ENCODE measurements at regions not wholly inside any gene's neighbourhood (a gene's known extent, or its start where the extent isn't known, plus 50 kb on each side); places are given as distances from the start of the nearest gene placed in this dataset.

DNA sequence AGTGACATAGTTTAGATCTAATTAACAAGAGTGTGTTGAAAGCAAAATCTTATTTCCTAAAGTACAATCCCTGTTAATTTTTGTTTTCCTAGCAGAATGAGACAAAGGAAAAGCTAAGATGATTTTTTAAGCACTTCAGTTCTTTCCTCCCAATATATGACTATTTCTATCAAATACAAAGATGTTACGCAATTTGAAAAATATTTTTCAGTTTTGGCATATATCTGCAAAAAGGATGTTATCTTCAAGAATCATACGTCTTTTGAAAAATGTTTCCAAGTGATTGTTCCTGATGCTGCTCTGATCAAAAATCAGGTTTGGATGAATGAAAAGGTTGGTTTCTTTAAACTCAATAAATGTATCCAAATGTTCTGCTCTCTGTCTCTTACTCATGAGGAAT, 486.7 kb upstream of the CPEB2 start:
- Histone ChIP-seq H3K4me1 (ENCODE audit: control insufficient read depth, insufficient read depth, low read length, poor library complexity, severe bottlenecking) (no peaks in the 10 kb centered on the region), H3K27me3 (replicated peaks; ENCODE audit: control insufficient read depth, insufficient read depth, low read length, poor library complexity, severe bottlenecking) (no peaks in the 10 kb centered on the region), H3K36me3 (ENCODE audit: control insufficient read depth, insufficient read depth, low read length) (no peaks in the 10 kb centered on the region), H3K27ac (ENCODE audit: insufficient read depth, low read length, poor library complexity, severe bottlenecking) (no peak overlapping the region), H3K4me3 (ENCODE audit: insufficient read depth, low read depth, low read length, poor library complexity, severe bottlenecking) (no peak overlapping the region), H3K9me3 (ENCODE audit: control insufficient read depth, low read length) (no peaks in the 10 kb centered on the region)
- no peak for DNase-seq

DNA sequence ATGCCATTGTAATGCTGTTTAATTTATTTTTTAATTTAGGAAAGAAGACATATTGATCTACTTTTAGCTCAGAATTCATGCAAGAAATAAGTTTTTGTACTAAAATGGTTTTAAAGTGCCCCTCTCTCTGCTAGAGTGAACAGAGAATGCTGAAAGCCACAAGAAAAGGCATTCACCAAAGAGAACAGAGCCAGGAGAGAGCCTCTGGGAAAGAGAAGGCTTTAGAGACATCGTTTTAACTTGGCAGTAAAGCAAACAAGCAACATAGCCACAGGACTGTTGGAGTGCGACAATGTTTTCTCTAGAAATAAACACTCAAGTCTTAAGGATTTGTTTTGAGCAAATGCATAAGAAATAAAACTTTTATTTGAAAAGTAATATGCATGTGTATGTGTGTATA, 484.1 kb upstream of the CPEB2 start:
- H3K27ac ChIP-seq (ENCODE audit: insufficient read depth, low read length, poor library complexity, severe bottlenecking), result no peak overlapping the region
- H3K27me3 ChIP-seq (replicated peaks; ENCODE audit: control insufficient read depth, insufficient read depth, low read length, poor library complexity, severe bottlenecking), result no peaks in the 10 kb centered on the region
- no peak overlapping the region for H3K4me3 ChIP-seq (ENCODE audit: insufficient read depth, low read depth, low read length, poor library complexity, severe bottlenecking)
- DNase-seq, result no peak
- no peaks in the 10 kb centered on the region for H3K4me1 ChIP-seq (ENCODE audit: control insufficient read depth, insufficient read depth, low read length, poor library complexity, severe bottlenecking)
- H3K36me3 ChIP-seq (ENCODE audit: control insufficient read depth, insufficient read depth, low read length), result no peaks in the 10 kb centered on the region
- no peaks in the 10 kb centered on the region for H3K9me3 ChIP-seq (ENCODE audit: control insufficient read depth, low read length)

DNA sequence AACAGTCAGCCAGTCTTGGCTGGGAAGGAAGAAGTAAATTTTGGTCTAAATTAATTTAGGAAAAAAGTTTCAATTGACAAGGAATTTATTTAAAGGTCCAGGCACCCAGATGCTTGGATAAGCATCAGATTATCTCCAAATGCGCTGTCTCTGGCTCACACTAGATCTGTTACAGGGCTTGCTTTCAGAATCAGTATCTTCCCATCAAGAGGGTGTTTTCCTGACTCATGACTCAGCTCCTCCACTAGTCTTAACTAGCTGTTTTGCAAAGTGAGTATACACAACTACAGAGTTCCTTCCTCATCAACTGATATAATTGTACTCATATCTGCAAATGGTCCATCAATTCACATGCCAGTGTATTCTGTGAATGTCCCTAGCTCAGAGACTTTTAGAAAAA, 482.1 kb upstream of the CPEB2 start:
- no peak for DNase-seq
- no peaks in the 10 kb centered on the region for H3K27me3 ChIP-seq (replicated peaks; ENCODE audit: control insufficient read depth, insufficient read depth, low read length, poor library complexity, severe bottlenecking)
- H3K9me3 ChIP-seq (ENCODE audit: control insufficient read depth, low read length), result no peaks in the 10 kb centered on the region
- H3K36me3 ChIP-seq (ENCODE audit: control insufficient read depth, insufficient read depth, low read length), result no peaks in the 10 kb centered on the region
- no peaks in the 10 kb centered on the region for H3K4me1 ChIP-seq (ENCODE audit: control insufficient read depth, insufficient read depth, low read length, poor library complexity, severe bottlenecking)
- H3K4me3 ChIP-seq (ENCODE audit: insufficient read depth, low read depth, low read length, poor library complexity, severe bottlenecking), result no peak overlapping the region
- no peak overlapping the region for H3K27ac ChIP-seq (ENCODE audit: insufficient read depth, low read length, poor library complexity, severe bottlenecking)

DNA sequence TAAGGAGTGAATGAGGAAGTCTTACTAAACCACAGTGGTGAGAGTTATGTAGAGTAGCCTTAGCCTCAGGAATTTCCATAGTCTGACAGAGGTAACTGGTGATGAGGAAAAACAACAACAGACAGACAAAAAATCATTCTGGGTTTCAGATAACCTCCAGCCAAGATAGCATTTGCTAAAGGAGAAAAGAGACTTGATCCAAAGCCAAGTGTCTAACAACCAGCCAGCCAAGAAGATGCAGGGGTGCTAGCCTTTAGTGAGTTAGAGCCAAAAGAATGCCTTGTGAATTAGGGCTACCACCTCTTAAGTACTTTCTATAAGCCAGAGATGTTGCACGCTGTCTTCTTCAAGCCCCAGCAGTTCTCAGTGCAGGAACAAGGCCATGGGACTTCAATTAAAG, 478.0 kb upstream of the CPEB2 start:
- DNase-seq, result no peak
- H3K27me3 ChIP-seq (replicated peaks; ENCODE audit: control insufficient read depth, insufficient read depth, low read length, poor library complexity, severe bottlenecking), result no peaks in the 10 kb centered on the region
- no peaks in the 10 kb centered on the region for H3K36me3 ChIP-seq (ENCODE audit: control insufficient read depth, insufficient read depth, low read length)

DNA sequence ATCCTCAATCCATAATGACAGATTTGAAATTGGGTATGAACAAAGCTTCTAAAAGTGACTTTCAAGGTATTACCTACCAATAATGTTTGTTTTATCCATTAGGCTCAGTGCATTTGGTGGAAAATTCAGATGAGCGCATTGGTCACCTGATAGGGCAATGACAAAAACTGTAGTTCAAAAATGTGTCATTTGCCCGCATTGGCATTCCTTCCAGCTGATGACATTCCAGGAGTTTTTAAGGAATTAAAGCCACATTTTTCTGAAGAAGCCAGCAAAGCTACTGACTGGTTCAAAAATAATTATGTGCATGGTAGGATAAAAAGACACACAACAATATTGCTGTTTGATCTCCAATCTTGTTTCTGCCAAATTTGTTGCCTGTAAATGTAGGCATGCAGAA, 473.4 kb upstream of the CPEB2 start:
- H3K36me3 ChIP-seq (ENCODE audit: control insufficient read depth, insufficient read depth, low read length), result no peaks in the 10 kb centered on the region
- no peaks in the 10 kb centered on the region for H3K9me3 ChIP-seq (ENCODE audit: control insufficient read depth, low read length)
- no peaks in the 10 kb centered on the region for H3K4me1 ChIP-seq (ENCODE audit: control insufficient read depth, insufficient read depth, low read length, poor library complexity, severe bottlenecking)
- no peak overlapping the region for H3K27ac ChIP-seq (ENCODE audit: insufficient read depth, low read length, poor library complexity, severe bottlenecking)
- DNase-seq, result no peak
- no peaks in the 10 kb centered on the region for H3K27me3 ChIP-seq (replicated peaks; ENCODE audit: control insufficient read depth, insufficient read depth, low read length, poor library complexity, severe bottlenecking)
- no peak overlapping the region for H3K4me3 ChIP-seq (ENCODE audit: insufficient read depth, low read depth, low read length, poor library complexity, severe bottlenecking)

More for the DNA sequence above, 478.0 kb upstream of the CPEB2 start:
- no peak overlapping the region for H3K4me3 ChIP-seq (ENCODE audit: insufficient read depth, low read depth, low read length, poor library complexity, severe bottlenecking)
- H3K4me1 ChIP-seq (ENCODE audit: control insufficient read depth, insufficient read depth, low read length, poor library complexity, severe bottlenecking), result no peaks in the 10 kb centered on the region
- no peak overlapping the region for H3K27ac ChIP-seq (ENCODE audit: insufficient read depth, low read length, poor library complexity, severe bottlenecking)
- H3K9me3 ChIP-seq (ENCODE audit: control insufficient read depth, low read length), result no peaks in the 10 kb centered on the region

DNA sequence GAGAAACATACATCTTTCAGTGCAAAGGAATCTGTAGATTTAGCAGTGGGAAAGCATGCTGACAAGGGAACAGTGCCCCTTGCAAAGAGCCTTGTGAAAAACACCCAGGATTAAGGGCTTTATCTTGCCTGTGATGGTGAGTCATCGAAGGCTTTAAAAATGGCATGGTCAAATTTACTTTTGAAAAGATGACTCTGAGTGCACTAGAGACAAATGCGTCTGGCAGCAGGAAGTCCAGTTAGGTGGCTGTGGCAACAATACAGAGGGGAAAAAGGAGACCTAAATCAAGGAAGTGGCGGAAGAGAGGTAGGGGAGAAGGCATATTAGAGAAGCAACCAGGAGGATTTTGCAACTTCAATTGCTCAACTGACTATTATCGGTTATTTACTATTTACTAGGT, 472.6 kb upstream of the CPEB2 start:
- Histone ChIP-seq H3K4me3 (ENCODE audit: insufficient read depth, low read depth, low read length, poor library complexity, severe bottlenecking) (no peak overlapping the region), H3K27ac (ENCODE audit: insufficient read depth, low read length, poor library complexity, severe bottlenecking) (no peak overlapping the region), H3K9me3 (ENCODE audit: control insufficient read depth, low read length) (no peaks in the 10 kb centered on the region), H3K27me3 (replicated peaks; ENCODE audit: control insufficient read depth, insufficient read depth, low read length, poor library complexity, severe bottlenecking) (no peaks in the 10 kb centered on the region), H3K4me1 (ENCODE audit: control insufficient read depth, insufficient read depth, low read length, poor library complexity, severe bottlenecking) (no peaks in the 10 kb centered on the region), H3K36me3 (ENCODE audit: control insufficient read depth, insufficient read depth, low read length) (no peaks in the 10 kb centered on the region)
- DNase-seq, result no peak

DNA sequence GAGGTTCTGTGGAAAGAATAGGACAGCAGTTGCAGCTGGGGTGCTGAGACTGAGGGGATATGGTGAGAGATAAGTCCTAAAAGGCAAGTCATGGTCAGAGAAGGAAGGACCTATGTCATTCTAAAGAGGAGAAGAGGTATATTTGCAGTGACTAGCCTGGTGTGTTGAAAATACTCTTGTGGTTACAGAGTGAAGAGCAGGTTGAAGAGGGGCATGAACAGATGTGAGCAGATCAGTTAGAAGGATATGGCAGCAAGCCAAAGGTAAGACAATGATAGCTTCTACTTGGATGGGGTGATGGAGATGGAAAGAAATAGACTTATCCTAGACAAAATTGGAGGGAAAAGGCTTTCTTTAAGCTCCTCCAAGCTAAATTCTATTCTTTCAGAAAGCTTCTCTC, 469.8 kb upstream of the CPEB2 start:
- H3K4me1 ChIP-seq (ENCODE audit: control insufficient read depth, insufficient read depth, low read length, poor library complexity, severe bottlenecking), result no peaks in the 10 kb centered on the region
- H3K36me3 ChIP-seq (ENCODE audit: control insufficient read depth, insufficient read depth, low read length), result no peaks in the 10 kb centered on the region
- no peaks in the 10 kb centered on the region for H3K27me3 ChIP-seq (replicated peaks; ENCODE audit: control insufficient read depth, insufficient read depth, low read length, poor library complexity, severe bottlenecking)
- H3K27ac ChIP-seq (ENCODE audit: insufficient read depth, low read length, poor library complexity, severe bottlenecking), result no peak overlapping the region
- H3K4me3 ChIP-seq (ENCODE audit: insufficient read depth, low read depth, low read length, poor library complexity, severe bottlenecking), result no peak overlapping the region
- DNase-seq, result no peak
- no peaks in the 10 kb centered on the region for H3K9me3 ChIP-seq (ENCODE audit: control insufficient read depth, low read length)

DNA sequence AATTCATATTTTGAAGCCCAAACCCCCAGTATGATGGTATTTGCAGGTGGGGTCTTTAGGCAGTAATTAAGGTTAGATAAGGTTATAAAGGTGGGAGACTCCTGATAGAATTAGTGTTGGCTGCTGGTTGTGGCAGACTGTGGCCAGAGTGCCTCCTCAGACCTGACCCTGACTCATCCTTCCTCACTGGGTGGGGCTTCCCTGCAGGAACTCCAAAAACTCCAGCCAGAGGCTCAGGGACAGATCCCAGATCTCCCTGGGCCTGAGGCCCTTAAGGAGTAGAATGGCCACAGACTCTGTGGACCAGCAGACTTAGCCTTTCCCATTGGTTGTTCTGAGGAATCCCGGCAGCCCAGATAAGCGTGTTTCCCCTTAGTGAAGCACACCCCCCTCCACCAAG, 463.0 kb upstream of the CPEB2 start:
- H3K9me3 ChIP-seq (ENCODE audit: control insufficient read depth, low read length), result no peaks in the 10 kb centered on the region
- DNase-seq, result no peak

DNA sequence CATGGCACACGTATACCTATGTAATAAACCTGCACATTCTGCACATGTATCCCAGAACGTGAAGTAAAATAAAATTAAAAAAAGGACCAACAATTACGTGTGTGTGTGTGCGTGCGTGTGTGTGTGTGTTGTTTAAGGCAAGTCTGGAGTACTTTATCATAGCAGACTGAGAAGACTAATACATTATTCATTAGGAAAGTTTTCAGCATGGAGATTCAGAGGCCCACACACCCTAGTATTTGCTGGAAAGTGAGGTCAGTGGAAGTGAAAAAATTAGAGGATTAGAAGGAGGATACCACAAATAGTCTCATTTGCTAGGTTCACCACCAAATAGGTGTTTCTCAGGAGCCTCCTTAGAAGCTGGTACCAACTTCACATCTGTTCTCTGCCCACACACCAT, 457.1 kb upstream of the CPEB2 start:
- Histone ChIP-seq H3K27me3 (replicated peaks; ENCODE audit: control insufficient read depth, insufficient read depth, low read length, poor library complexity, severe bottlenecking) (no peaks in the 10 kb centered on the region), H3K4me1 (ENCODE audit: control insufficient read depth, insufficient read depth, low read length, poor library complexity, severe bottlenecking) (no peaks in the 10 kb centered on the region), H3K9me3 (ENCODE audit: control insufficient read depth, low read length) (no peaks in the 10 kb centered on the region), H3K36me3 (ENCODE audit: control insufficient read depth, insufficient read depth, low read length) (no peaks in the 10 kb centered on the region), H3K4me3 (ENCODE audit: insufficient read depth, low read depth, low read length, poor library complexity, severe bottlenecking) (no peak overlapping the region), H3K27ac (ENCODE audit: insufficient read depth, low read length, poor library complexity, severe bottlenecking) (no peak overlapping the region)
- no peak for DNase-seq

More for the DNA sequence above, 463.0 kb upstream of the CPEB2 start:
- no peak overlapping the region for H3K27ac ChIP-seq (ENCODE audit: insufficient read depth, low read length, poor library complexity, severe bottlenecking)
- no peaks in the 10 kb centered on the region for H3K27me3 ChIP-seq (replicated peaks; ENCODE audit: control insufficient read depth, insufficient read depth, low read length, poor library complexity, severe bottlenecking)
- no peak overlapping the region for H3K4me3 ChIP-seq (ENCODE audit: insufficient read depth, low read depth, low read length, poor library complexity, severe bottlenecking)
- no peaks in the 10 kb centered on the region for H3K36me3 ChIP-seq (ENCODE audit: control insufficient read depth, insufficient read depth, low read length)
- H3K4me1 ChIP-seq (ENCODE audit: control insufficient read depth, insufficient read depth, low read length, poor library complexity, severe bottlenecking), result no peaks in the 10 kb centered on the region

DNA sequence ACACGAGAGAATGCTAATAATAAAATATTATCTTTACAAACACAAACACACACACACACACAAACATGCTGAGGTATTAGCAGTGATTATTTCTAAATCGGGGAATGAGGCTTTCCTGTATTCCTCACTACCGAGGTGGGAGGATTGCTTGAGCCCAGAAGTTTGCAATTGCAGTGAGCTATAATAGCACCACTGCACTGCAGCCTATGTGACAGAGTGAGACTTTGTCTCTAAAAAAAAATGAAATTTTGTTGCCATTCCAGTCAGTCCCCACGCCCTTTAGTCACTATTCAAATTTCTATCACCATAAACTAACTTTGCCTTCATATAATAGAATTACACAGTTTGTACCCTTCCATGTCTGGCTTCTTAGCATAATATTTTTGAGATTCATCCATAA, 456.5 kb upstream of the CPEB2 start:
- H3K4me3 ChIP-seq (ENCODE audit: insufficient read depth, low read depth, low read length, poor library complexity, severe bottlenecking), result no peak overlapping the region
- H3K9me3 ChIP-seq (ENCODE audit: control insufficient read depth, low read length), result no peaks in the 10 kb centered on the region
- no peaks in the 10 kb centered on the region for H3K4me1 ChIP-seq (ENCODE audit: control insufficient read depth, insufficient read depth, low read length, poor library complexity, severe bottlenecking)
- H3K36me3 ChIP-seq (ENCODE audit: control insufficient read depth, insufficient read depth, low read length), result no peaks in the 10 kb centered on the region
- no peak overlapping the region for H3K27ac ChIP-seq (ENCODE audit: insufficient read depth, low read length, poor library complexity, severe bottlenecking)
- no peak for DNase-seq
- no peaks in the 10 kb centered on the region for H3K27me3 ChIP-seq (replicated peaks; ENCODE audit: control insufficient read depth, insufficient read depth, low read length, poor library complexity, severe bottlenecking)

DNA sequence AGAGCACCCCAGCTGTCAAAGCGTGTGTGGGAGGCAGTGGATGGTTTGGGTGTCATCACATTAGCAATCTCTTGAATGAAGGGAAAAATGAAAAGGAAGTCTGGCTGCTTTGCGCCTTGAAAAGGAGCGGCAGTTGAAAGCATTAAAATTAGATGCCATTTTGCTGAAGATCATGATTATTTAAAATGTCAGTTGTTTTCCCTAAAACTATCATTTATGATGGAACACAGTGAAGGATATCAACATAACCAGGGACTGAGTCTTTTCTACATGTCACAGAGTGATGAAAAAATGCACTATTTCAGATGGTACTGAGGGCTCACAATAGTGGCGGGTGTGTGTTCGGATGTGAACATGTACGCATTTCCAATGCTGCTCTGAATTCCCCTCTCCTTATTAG, 450.2 kb upstream of the CPEB2 start:
- no peaks in the 10 kb centered on the region for H3K9me3 ChIP-seq (ENCODE audit: control insufficient read depth, low read length)
- no peaks in the 10 kb centered on the region for H3K4me1 ChIP-seq (ENCODE audit: control insufficient read depth, insufficient read depth, low read length, poor library complexity, severe bottlenecking)
- no peaks in the 10 kb centered on the region for H3K27me3 ChIP-seq (replicated peaks; ENCODE audit: control insufficient read depth, insufficient read depth, low read length, poor library complexity, severe bottlenecking)
- H3K27ac ChIP-seq (ENCODE audit: insufficient read depth, low read length, poor library complexity, severe bottlenecking), result no peak overlapping the region
- H3K36me3 ChIP-seq (ENCODE audit: control insufficient read depth, insufficient read depth, low read length), result no peaks in the 10 kb centered on the region
- no peak for DNase-seq
- no peak overlapping the region for H3K4me3 ChIP-seq (ENCODE audit: insufficient read depth, low read depth, low read length, poor library complexity, severe bottlenecking)
